SK-N-SH (cell line): ENCODE measurements at regions not wholly inside any gene's neighbourhood (a gene's known extent, or its start where the extent isn't known, plus 50 kb on each side); places are given as distances from the start of the nearest gene placed in this dataset.

Experiments
- CTCF ChIA-PET: fragments of 300-600, 350-600 bp; formaldehyde crosslinking; extraction: SDS; loops from one replicate; lab custom pipeline; 2021; lab: Yijun Ruan, JAX
- POLR2A ChIA-PET: fragments of 350-600 bp; sonication (Branson Sonifier 250); formaldehyde crosslinking; extraction: SDS; loops from one replicate; lab custom pipeline; 2020; ENCODE audit warnings: antibody characterized with exemption, inconsistent platforms; lab: Yijun Ruan, JAX
- DNase-seq: peaks from one replicate; pipeline ENCODE4 v3.0.0; 2012
- H2AFZ ChIP-seq: fragments of 200-600 bp; sonication (generic); 2 replicates; pipeline ENCODE4 v1.8.1; 2016; ENCODE audit warnings: antibody characterized with exemption, mild to moderate bottlenecking, low read depth
- H3F3A ChIP-seq: fragments of 200-600 bp; sonication (generic); replicated peaks from 2 replicates; pipeline ENCODE3; 2016; ENCODE audit warnings: antibody characterized with exemption, mild to moderate bottlenecking; ENCODE audit not compliant: insufficient read depth
- H3K27ac ChIP-seq, 2 experiments: fragments of 200-500 bp in 1 of 2; fragments of 200-600 bp in 1 of 2; sonication (Bioruptor generic) in 1 of 2; sonication (generic), shearing (Covaris generic) in 1 of 2; 2 replicates each; pipeline versions ENCODE4 v1.5.1 to v1.6.1; 2014 to 2016; ENCODE audit warnings: low read depth in 2 of 2, inconsistent platforms in 1 of 2, low read length in 1 of 2, mild to moderate bottlenecking in 1 of 2, mixed read lengths in 1 of 2
- H3K27me3 ChIP-seq: fragments of 200-600 bp; sonication (generic), shearing (Covaris generic); 2 replicates; pipeline ENCODE4 v1.6.1; 2016; ENCODE audit warnings: mixed run types; ENCODE audit not compliant: insufficient read depth
- H3K36me3 ChIP-seq, 2 experiments: fragments of 200-500 bp in 1 of 2; fragments of 200-600 bp in 1 of 2; sonication (Bioruptor generic) in 1 of 2; sonication (generic) in 1 of 2; replicated peaks in 1 of 2; 2 replicates each; pipeline versions ENCODE3 to v1.5.1; 2014 to 2016; ENCODE audit warnings: low read length in 1 of 2, mild to moderate bottlenecking in 1 of 2; ENCODE audit not compliant: insufficient read depth in 2 of 2, control insufficient read depth in 1 of 2
- H3K4me1 ChIP-seq, 2 experiments: fragments of 200-500 bp in 1 of 2; fragments of 200-600 bp in 1 of 2; sonication (Bioruptor generic) in 1 of 2; sonication (generic), shearing (Covaris generic) in 1 of 2; 2 replicates each; pipeline versions ENCODE4 v1.5.1 to v1.6.1; 2014 to 2016; ENCODE audit warnings: low read depth in 1 of 2, low read length in 1 of 2, mixed run types in 1 of 2; ENCODE audit not compliant: insufficient read depth in 2 of 2, control insufficient read depth in 1 of 2
- H3K4me2 ChIP-seq: fragments of 200-600 bp; sonication (generic), shearing (Covaris generic); 2 replicates; pipeline ENCODE4 v1.6.1; 2017; ENCODE audit warnings: mixed run types
- H3K4me3 ChIP-seq, 2 experiments: fragments of 200-500 bp in 1 of 2; fragments of 200-600 bp in 1 of 2; sonication (Bioruptor generic) in 1 of 2; sonication (generic), shearing (Covaris generic) in 1 of 2; 2 replicates each; pipeline versions ENCODE4 v1.5.1 to v1.8.1; 2014 to 2016; ENCODE audit warnings: low read depth in 2 of 2, inconsistent platforms in 1 of 2, low read length in 1 of 2, mild to moderate bottlenecking in 1 of 2, mixed read lengths in 1 of 2, moderate library complexity in 1 of 2
- H3K79me2 ChIP-seq: fragments of 200-600 bp; sonication (generic); 2 replicates; pipeline ENCODE4 v1.8.1; 2017; ENCODE audit warnings: mild to moderate bottlenecking; ENCODE audit not compliant: insufficient read depth
- H3K9ac ChIP-seq: fragments of 200-600 bp; sonication (generic); 2 replicates; pipeline ENCODE4 v1.6.1; 2017; ENCODE audit warnings: mixed run types
- H3K9me2 ChIP-seq: fragments of 200-600 bp; sonication (generic); 2 replicates; pipeline ENCODE4 v1.6.1; 2017; ENCODE audit warnings: mixed run types
- H3K9me3 ChIP-seq: fragments of 200-600 bp; sonication (generic); 2 replicates; pipeline ENCODE4 v1.6.1; 2017; ENCODE audit warnings: mixed run types, mild to moderate bottlenecking, moderate library complexity
- H4K20me1 ChIP-seq: fragments of 200-600 bp; sonication (generic); 2 replicates; pipeline ENCODE4 v1.6.1; 2017; ENCODE audit warnings: mild to moderate bottlenecking, mixed run types; ENCODE audit not compliant: insufficient read depth
- CHD2 ChIP-seq: fragments of 150-350 bp; IDR thresholded peaks from 2 replicates; pipeline ENCODE4 v1.6.1; 2018; ENCODE audit warnings: low read length; ENCODE audit not compliant: partially characterized antibody
- EZH2phosphoT487 ChIP-seq: fragments of 200-600 bp; sonication (generic); IDR thresholded peaks from 2 replicates; pipeline ENCODE4 v1.6.1; 2017; ENCODE audit warnings: low read depth, mixed run types, mild to moderate bottlenecking, antibody characterized with exemption, moderate library complexity, borderline replicate concordance
- GABPA ChIP-seq: IDR thresholded peaks from 2 replicates; pipeline ENCODE4 v1.4.0; 2012; ENCODE audit warnings: low read depth, mild to moderate bottlenecking
- GATA2 ChIP-seq: sonication (generic); formaldehyde crosslinking; IDR thresholded peaks from 2 replicates; pipeline ENCODE4 v1.5.0; 2020; ENCODE audit warnings: mild to moderate bottlenecking, missing genetic modification reagents
- JUND ChIP-seq: IDR thresholded peaks from 2 replicates; pipeline ENCODE4 v1.4.0; 2012
- MAX ChIP-seq: IDR thresholded peaks from 2 replicates; pipeline ENCODE4 v1.4.0; 2012; ENCODE audit warnings: low read depth
- NRF1 ChIP-seq: IDR thresholded peaks from 2 replicates; pipeline ENCODE4 v1.6.1; 2012; ENCODE audit warnings: low read depth, mild to moderate bottlenecking, low read length
- PBX3 ChIP-seq: IDR thresholded peaks from 2 replicates; pipeline ENCODE4; 2012
- POLR2AphosphoS5 ChIP-seq: IDR thresholded peaks from 2 replicates; pipeline ENCODE4 v1.6.1; 2012; ENCODE audit warnings: low read depth, low read length
- RCOR1 ChIP-seq: fragments of 150-350 bp; IDR thresholded peaks from 2 replicates; pipeline ENCODE4 v1.6.1; 2017; ENCODE audit warnings: antibody characterized with exemption, low read length
- RFX5 ChIP-seq: IDR thresholded peaks from 2 replicates; pipeline ENCODE4 v1.6.1; 2012; ENCODE audit warnings: mild to moderate bottlenecking, improper control_type of control experiment, low read length
- RXRA ChIP-seq: IDR thresholded peaks from 2 replicates; pipeline ENCODE4 v1.4.0; 2012; ENCODE audit warnings: low read depth, mild to moderate bottlenecking, borderline replicate concordance
- TAF1 ChIP-seq: IDR thresholded peaks from 2 replicates; pipeline ENCODE4 v1.6.1; 2012; ENCODE audit warnings: low read depth, mild to moderate bottlenecking, low read length, moderate library complexity, borderline replicate concordance
- TCF12 ChIP-seq: IDR thresholded peaks from 2 replicates; pipeline ENCODE4 v1.4.0; 2012
- TEAD4 ChIP-seq: IDR thresholded peaks from 2 replicates; pipeline ENCODE4 v1.4.0; 2012; ENCODE audit warnings: mild to moderate bottlenecking, borderline replicate concordance; ENCODE audit not compliant: insufficient read depth
- YY1 ChIP-seq: IDR thresholded peaks from 2 replicates; pipeline ENCODE4 v1.4.0; 2012; ENCODE audit warnings: low read depth, mild to moderate bottlenecking
- WGBS: methylation state at CpG from one replicate; pipeline ENCODE4 v1.1.6; 2017; ENCODE audit warnings: low lambda C conversion rate; 5-methylcytosine and 5-hydroxymethylcytosine counted together

GRCh38 chr14:44814196-44814595 lies 147.6 kb downstream of the KLHL28 start:
- no peak overlapping the region for H3K9ac ChIP-seq
- CTCF ChIA-PET, result no interaction called here
- no peak overlapping the region for H3K4me2 ChIP-seq
- WGBS, result 4% methylated on average over 2 of the region's 2 CpGs
- H3K27me3 ChIP-seq, result no peaks in the 10 kb centered on the region; the same call in 1 of the 2 replicates
- no peak overlapping the region for H2AFZ ChIP-seq
- no peaks in the 10 kb centered on the region for H3K79me2 ChIP-seq
- H3K27ac ChIP-seq, result no peak overlapping the region
- H3K9me3 ChIP-seq, result no peaks in the 10 kb centered on the region
- H4K20me1 ChIP-seq, result no peaks in the 10 kb centered on the region
- no peak for TF ChIP-seq RFX5
- no peak for TF ChIP-seq NRF1
- TF ChIP-seq GABPA, result no peak
- TF ChIP-seq POLR2AphosphoS5, result no peak
- no peak for TF ChIP-seq EZH2phosphoT487
- no peak for TF ChIP-seq RCOR1
- no peak for TF ChIP-seq TCF12
- no peak for TF ChIP-seq RXRA
- TF ChIP-seq MAX, result no peak
- no peak for TF ChIP-seq YY1
- no peak for TF ChIP-seq CHD2
- TF ChIP-seq GATA2 (CRISPR knock-in tag), result no peak
- no peak for TF ChIP-seq TEAD4
- TF ChIP-seq TAF1, result no peak
- no peak for TF ChIP-seq JUND
- no peak for TF ChIP-seq PBX3
- TF ChIP-seq, all 33 proteins: peak for 0
- H3F3A ChIP-seq, result no peaks in the 10 kb centered on the region
- H3K4me1 ChIP-seq, result no peaks in the 10 kb centered on the region
- no peak for DNase-seq
- no peaks in the 10 kb centered on the region for H3K9me2 ChIP-seq
- no peak overlapping the region for H3K4me3 ChIP-seq
- H3K36me3 ChIP-seq, result no peaks in the 10 kb centered on the region
- POLR2A ChIA-PET, result no interaction called here

GRCh38 chr14:44812672-44813071 lies 149.1 kb downstream of the KLHL28 start:
- Histone ChIP-seq H3F3A (no peaks in the 10 kb centered on the region), H2AFZ (no peak overlapping the region), H3K27me3 (no peaks in the 10 kb centered on the region; the same call in 1 of the 2 replicates), H3K9me2 (no peaks in the 10 kb centered on the region), H3K9ac (no peak overlapping the region), H3K27ac (no peak overlapping the region), H4K20me1 (no peaks in the 10 kb centered on the region), H3K79me2 (no peaks in the 10 kb centered on the region), H3K4me3 (no peak overlapping the region), H3K9me3 (no peaks in the 10 kb centered on the region), H3K36me3 (no peaks in the 10 kb centered on the region), H3K4me1 (no peaks in the 10 kb centered on the region), H3K4me2 (no peak overlapping the region)
- no peak for TF ChIP-seq POLR2AphosphoS5
- no peak for DNase-seq
- POLR2A ChIA-PET, result no interaction called here
- CTCF ChIA-PET, result interaction anchor here (1.2 kb wide), 1 partner anchor 10 kb away, joined by 4 read pairs; no protein-coding TSS in a partner anchor
- 13% methylated on average over 7 of the region's 10 CpGs for WGBS
